IPS-15b (cell line): ENCODE measurements at regions not wholly inside any gene's neighbourhood (a gene's known extent, or its start where the extent isn't known, plus 50 kb on each side); places are given as distances from the start of the nearest gene placed in this dataset.
"Not testable (repeated sequence)": the region's sequence is repeated elsewhere in the genome, so short reads cannot be mapped to it uniquely, and the experiment has no call there.

ENCODE experiments used
- H3K27me3 ChIP-seq: one replicate; pipeline ENCODE4 v1.6.1; 2013; ENCODE audit warnings: low read length; ENCODE audit not compliant: control insufficient read depth, insufficient read depth
- H3K36me3 ChIP-seq: one replicate; pipeline ENCODE4 v1.6.1; 2013; ENCODE audit warnings: low read length; ENCODE audit not compliant: control insufficient read depth, insufficient read depth
- H3K4me1 ChIP-seq: one replicate; pipeline ENCODE4 v1.6.1; 2013; ENCODE audit warnings: mild to moderate bottlenecking, low read length; ENCODE audit not compliant: control insufficient read depth, insufficient read depth
- H3K4me3 ChIP-seq: one replicate; pipeline ENCODE4 v1.5.1; 2013; ENCODE audit warnings: low read depth, low read length
- H3K9ac ChIP-seq: one replicate; pipeline ENCODE4 v1.6.1; 2013; ENCODE audit warnings: low read depth, mild to moderate bottlenecking, low read length
- H3K9me3 ChIP-seq: one replicate; pipeline ENCODE4 v1.6.1; 2013; ENCODE audit warnings: mild to moderate bottlenecking, low read length; ENCODE audit not compliant: control insufficient read depth, insufficient read depth

DNA sequence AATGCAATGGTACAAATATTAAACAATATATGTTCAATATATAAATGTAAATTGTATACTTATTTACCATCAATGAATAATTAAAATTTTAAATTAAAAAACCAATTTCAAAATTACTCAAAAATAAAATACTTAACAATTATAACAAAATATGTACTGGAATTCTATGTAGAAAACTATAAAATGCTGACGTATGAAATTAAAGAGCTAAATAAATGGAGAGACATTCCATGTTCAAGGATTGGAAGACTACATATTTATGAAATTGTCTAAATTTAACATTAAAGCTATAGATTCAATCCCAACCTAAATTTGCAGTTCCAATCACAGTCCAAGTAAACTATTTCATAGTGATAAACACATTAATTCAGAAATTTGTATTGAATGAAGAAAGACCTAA is 1522.4 kb downstream of the SI start:
- Histone ChIP-seq H3K27me3 (no peaks in the 10 kb centered on the region), H3K9me3 (no peaks in the 10 kb centered on the region), H3K4me3 (no peak overlapping the region), H3K36me3 (no peaks in the 10 kb centered on the region), H3K9ac (no peak overlapping the region), H3K4me1 (no peaks in the 10 kb centered on the region)

DNA sequence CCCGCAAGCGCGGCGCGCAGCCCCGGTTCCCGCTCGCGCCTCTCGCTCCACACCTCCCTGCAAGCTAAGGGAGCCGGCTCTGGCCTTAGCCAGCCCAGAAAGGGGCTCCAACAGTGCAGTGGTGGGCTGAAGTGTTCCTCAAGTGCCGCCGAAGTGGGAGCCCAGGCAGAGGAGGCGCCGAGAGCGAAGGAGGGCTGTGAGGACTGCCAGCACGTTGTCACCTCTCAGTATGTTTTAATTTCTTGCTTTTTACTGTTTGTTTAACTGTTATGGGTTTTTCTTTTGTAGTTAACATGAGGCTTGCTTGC is 1525.7 kb downstream of the SI start:
- Histone ChIP-seq H3K4me1 (no peaks in the 10 kb centered on the region), H3K27me3 (no peaks in the 10 kb centered on the region), H3K36me3 (no peaks in the 10 kb centered on the region), H3K9ac (no peak overlapping the region), H3K9me3 (no peaks in the 10 kb centered on the region), H3K4me3 (no peak overlapping the region)

DNA sequence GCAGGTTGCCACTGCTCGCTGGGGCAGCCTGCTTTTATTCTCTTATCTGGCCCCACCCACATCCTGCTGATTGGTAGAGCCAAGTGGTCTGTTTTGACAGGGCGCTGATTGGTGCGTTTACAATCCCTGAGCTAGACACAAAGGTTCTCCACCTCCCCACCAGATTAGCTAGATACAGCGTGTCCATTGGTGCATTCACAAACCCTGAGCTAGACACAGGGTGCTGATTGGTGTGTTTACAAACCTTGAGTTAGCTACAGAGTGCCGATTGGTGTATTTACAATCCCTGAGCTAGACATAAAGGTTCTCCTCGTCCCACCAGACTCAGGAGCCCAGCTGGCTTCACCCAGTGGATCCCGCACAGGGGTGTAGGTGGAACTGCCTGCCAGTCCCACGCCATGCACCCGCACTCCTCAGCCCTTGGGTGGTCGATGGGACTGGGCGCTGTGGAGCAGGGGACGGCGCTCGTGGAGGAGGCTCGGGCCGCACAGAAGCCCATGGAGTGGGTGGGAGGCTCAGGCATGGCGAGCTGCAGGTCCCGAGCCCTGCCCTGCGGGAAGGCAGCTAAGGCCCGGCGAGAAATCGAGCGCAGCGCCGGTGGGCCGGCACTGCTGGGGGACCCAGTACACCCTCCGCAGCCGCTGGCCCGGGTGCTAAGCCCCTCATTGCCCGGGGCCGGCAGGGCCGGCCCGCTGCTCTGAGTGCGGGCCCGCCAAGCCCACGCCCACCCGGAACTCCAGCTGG is 1526.2 kb downstream of the SI start:
- H3K4me3 ChIP-seq, H3K4me1 ChIP-seq, H3K9me3 ChIP-seq, H3K36me3 ChIP-seq, H3K9ac ChIP-seq, H3K27me3 ChIP-seq: not testable (repeated sequence)

DNA sequence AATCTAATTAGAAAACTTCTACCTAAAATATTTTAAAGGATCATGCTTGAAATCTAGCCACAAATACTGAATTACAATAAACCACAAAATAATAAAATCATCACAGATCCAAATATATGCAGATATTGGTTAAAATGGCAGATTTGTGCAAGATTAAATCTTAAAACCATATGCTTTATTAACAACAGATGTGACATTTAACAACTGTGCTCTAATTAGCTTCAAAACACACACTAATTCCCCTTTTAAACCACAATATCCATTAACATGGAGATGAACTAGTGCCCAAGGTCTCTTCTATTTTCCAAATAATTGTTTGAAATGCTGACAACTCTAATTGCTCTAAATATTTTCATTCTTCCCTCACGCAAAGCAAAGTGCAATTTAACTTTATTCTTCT is 1530.3 kb downstream of the SI start:
- Histone ChIP-seq H3K9ac (no peak overlapping the region), H3K9me3 (no peaks in the 10 kb centered on the region), H3K36me3 (no peaks in the 10 kb centered on the region)

DNA sequence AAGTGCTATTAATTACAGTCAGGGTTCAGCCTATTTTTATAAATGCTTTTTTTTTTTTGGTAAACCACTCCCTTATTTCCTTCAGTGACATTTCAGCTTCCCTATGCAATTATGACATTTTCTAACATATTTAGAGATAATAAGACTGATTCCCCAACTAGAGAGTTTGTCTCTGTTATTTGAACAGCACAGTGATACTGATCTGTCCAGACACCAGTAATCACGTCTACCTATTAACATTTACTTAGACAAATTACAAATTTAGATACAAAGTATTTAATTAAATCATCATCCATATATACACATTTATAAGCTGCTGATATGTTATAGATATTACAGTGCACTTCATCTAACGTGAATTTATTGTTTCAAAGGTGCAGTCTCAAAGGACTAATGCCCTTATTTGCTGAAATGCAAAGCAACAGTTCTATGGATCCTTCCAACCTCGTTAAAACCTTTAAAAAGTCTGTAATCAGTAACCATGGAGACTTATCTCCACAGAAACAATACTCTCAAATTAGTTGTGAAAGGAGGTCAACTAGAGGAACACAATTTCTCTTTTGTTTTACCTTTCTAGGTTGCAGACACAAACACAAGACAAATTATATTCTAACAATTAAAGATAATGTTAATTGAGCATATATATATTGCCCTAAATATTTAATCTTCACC is 1531.1 kb downstream of the SI start:
- no peak overlapping the region for H3K9ac ChIP-seq
- no peak overlapping the region for H3K4me3 ChIP-seq
- H3K4me1 ChIP-seq, result no peaks in the 10 kb centered on the region
- H3K27me3 ChIP-seq, result no peaks in the 10 kb centered on the region
- H3K36me3 ChIP-seq, result no peaks in the 10 kb centered on the region
- H3K9me3 ChIP-seq, result no peaks in the 10 kb centered on the region

More for the DNA sequence above, 1530.3 kb downstream of the SI start:
- Histone ChIP-seq H3K27me3 (no peaks in the 10 kb centered on the region), H3K4me1 (no peaks in the 10 kb centered on the region), H3K4me3 (no peak overlapping the region)

DNA sequence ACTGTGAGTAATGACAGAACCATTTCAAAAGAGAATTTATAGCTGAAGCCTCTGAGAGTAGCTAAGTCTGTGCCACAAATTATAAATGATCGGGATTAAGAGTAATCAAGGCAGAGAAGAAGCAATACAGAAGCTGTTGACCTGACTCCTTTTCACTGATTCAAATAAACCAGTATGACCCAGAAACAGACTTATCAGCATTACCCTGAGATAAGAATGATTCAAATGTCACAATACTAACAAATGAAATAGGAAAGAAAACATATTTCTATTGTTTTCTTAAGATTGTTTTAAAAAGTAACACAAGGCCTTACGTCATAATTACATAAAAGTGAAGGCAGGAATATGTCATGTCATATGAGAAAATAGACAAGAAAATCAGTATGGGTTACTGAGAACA is 1534.6 kb downstream of the SI start:
- no peaks in the 10 kb centered on the region for H3K27me3 ChIP-seq
- H3K9ac ChIP-seq, result no peak overlapping the region
- H3K4me3 ChIP-seq, result no peak overlapping the region
- H3K9me3 ChIP-seq, result no peaks in the 10 kb centered on the region
- H3K36me3 ChIP-seq, result no peaks in the 10 kb centered on the region
- H3K4me1 ChIP-seq, result no peaks in the 10 kb centered on the region

DNA sequence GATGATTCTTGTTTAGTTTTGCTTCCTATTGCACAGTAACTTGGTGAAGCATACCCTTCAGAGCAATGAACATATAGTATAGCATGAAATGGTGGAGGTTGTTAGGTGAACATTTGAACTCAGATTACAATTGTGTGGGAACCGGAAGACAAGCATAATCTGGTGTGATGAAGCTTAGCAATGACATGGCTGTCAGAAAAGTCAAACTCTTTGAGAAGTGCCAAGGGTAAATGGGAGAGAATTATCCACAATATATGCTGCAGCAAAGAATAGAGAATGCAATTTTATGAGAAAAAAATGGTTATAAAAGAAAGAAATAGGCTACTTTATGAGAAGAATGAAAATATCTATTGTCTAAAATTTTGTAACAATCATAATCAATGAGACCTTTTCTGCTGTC is 1536.7 kb downstream of the SI start:
- Histone ChIP-seq H3K4me3 (no peak overlapping the region), H3K9ac (no peak overlapping the region), H3K27me3 (no peaks in the 10 kb centered on the region), H3K36me3 (no peaks in the 10 kb centered on the region), H3K4me1 (no peaks in the 10 kb centered on the region), H3K9me3 (no peaks in the 10 kb centered on the region)

DNA sequence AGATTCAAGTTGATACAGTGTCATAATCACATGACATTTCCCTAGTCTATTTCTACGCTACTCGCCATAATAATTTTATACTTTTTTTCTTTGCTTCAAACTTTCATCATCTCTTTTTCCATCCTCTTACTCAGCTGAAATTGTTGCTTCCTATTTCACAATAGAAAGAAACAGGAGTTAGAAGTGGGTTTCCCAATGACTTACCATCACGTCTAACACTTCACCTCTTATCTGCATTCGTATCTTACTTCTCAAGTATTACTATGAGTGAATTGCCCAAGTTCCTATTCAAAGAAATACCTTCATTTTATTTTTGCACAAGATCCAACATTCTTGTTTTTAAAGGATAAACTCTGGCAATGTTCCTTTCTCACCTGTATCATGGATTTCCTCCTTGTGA is 1539.9 kb downstream of the SI start:
- Histone ChIP-seq H3K9ac (no peak overlapping the region), H3K4me3 (no peak overlapping the region), H3K36me3 (no peaks in the 10 kb centered on the region), H3K27me3 (no peaks in the 10 kb centered on the region), H3K9me3 (no peaks in the 10 kb centered on the region), H3K4me1 (no peaks in the 10 kb centered on the region)

- Histone ChIP-seq H3K9me3 (no peaks in the 10 kb centered on the region), H3K36me3 (no peaks in the 10 kb centered on the region)
Observed at GRCh38 chr3:163533381-163533780, 1544.9 kb downstream of the SI start.

GRCh38 chr3:163523375-163523774 is 1554.9 kb downstream of the SI start:
- Histone ChIP-seq H3K36me3 (no peaks in the 10 kb centered on the region), H3K27me3 (no peaks in the 10 kb centered on the region), H3K4me3 (no peak overlapping the region), H3K4me1 (peaks cover 3% of the 10 kb centered on the region), H3K9ac (no peak overlapping the region), H3K9me3 (no peaks in the 10 kb centered on the region)

More at GRCh38 chr3:163533381-163533780, 1544.9 kb downstream of the SI start:
- Histone ChIP-seq H3K9ac (no peak overlapping the region), H3K4me3 (no peak overlapping the region), H3K4me1 (no peaks in the 10 kb centered on the region), H3K27me3 (no peaks in the 10 kb centered on the region)

- Histone ChIP-seq H3K27me3 (no peaks in the 10 kb centered on the region), H3K4me1 (peaks cover 2% of the 10 kb centered on the region), H3K4me3 (no peak overlapping the region), H3K9ac (no peak overlapping the region), H3K36me3 (no peaks in the 10 kb centered on the region), H3K9me3 (no peaks in the 10 kb centered on the region)
Observed at GRCh38 chr3:163521261-163521660, 1557.0 kb downstream of the SI start.

DNA sequence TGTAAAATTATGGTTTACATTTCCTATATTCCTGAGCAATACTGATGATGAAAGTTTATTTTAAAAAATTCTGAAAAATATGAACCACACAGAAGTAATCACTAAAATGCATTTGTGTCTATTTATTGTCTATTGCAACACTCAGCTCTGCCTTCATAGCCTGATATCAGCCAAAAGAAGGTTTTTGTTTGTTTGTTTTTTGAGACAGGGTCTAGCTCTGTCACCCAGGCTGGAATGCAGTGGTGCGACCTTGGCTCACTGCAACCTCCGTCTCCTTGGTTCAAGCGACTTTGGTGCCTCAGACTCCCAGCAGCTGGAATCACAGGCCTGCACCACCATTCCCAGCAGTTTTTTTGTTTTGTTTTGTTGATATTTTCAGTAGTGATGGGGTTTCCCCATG is 1560.2 kb downstream of the SI start:
- H3K9me3 ChIP-seq, result no peaks in the 10 kb centered on the region
- no peak overlapping the region for H3K4me3 ChIP-seq
- H3K27me3 ChIP-seq, result no peaks in the 10 kb centered on the region
- H3K4me1 ChIP-seq, result no peaks in the 10 kb centered on the region
- H3K9ac ChIP-seq, result no peak overlapping the region
- H3K36me3 ChIP-seq, result no peaks in the 10 kb centered on the region
